ENCODE measurements at regions not wholly inside any gene's neighbourhood (a gene's known extent, or its start where the extent isn't known, plus 50 kb on each side); places are given as distances from the start of the nearest gene placed in this dataset.

- no peak for DNase-seq (ENCODE audit: low read depth in 2 of 2)
Measured at GRCh38 chr13:21757763-21758162, 86.9 kb downstream of the FGF9 start.

- no peak for DNase-seq (ENCODE audit: low read depth in 2 of 2)
Measured at GRCh38 chr13:21758441-21758840, 87.6 kb downstream of the FGF9 start.

- no peak for DNase-seq (ENCODE audit: low read depth in 2 of 2)
Measured at GRCh38 chr13:21759463-21759862, 88.6 kb downstream of the FGF9 start.

GRCh38 chr13:21759911-21760310 lies 89.0 kb downstream of the FGF9 start:
- DNase-seq (ENCODE audit: low read depth in 2 of 2) = no peak

GRCh38 chr13:21761770-21762169 lies 90.9 kb downstream of the FGF9 start:
- DNase-seq (ENCODE audit: low read depth in 2 of 2) = no peak

GRCh38 chr13:21762512-21762911 lies 91.6 kb downstream of the FGF9 start:
- no peak for DNase-seq (ENCODE audit: low read depth in 2 of 2)

- DNase-seq (ENCODE audit: low read depth in 2 of 2) = no peak
Measured at GRCh38 chr13:21767032-21767431, 96.2 kb downstream of the FGF9 start.

- DNase-seq (ENCODE audit: low read depth in 2 of 2) = no peak
Measured at GRCh38 chr13:21771075-21771474, 100.2 kb downstream of the FGF9 start.

GRCh38 chr13:21777166-21777565 lies 106.3 kb downstream of the FGF9 start:
- DNase-seq (ENCODE audit: low read depth in 2 of 2) = no peak

- no peak for DNase-seq (ENCODE audit: low read depth in 2 of 2)
Measured at GRCh38 chr13:21777813-21778212, 106.9 kb downstream of the FGF9 start.

GRCh38 chr13:21782736-21783135 lies 111.9 kb downstream of the FGF9 start:
- no peak for DNase-seq (ENCODE audit: low read depth in 2 of 2)

GRCh38 chr13:21785990-21786389 lies 115.1 kb downstream of the FGF9 start:
- DNase-seq (ENCODE audit: low read depth in 2 of 2) = no peak

- no peak for DNase-seq (ENCODE audit: low read depth in 2 of 2)
Measured at GRCh38 chr13:21796066-21796465, 125.2 kb downstream of the FGF9 start.

GRCh38 chr13:21796775-21797514 lies 126.1 kb downstream of the FGF9 start:
- DNase-seq (ENCODE audit: low read depth in 2 of 2) = no peak

GRCh38 chr13:21797736-21798135 lies 126.9 kb downstream of the FGF9 start:
- DNase-seq (ENCODE audit: low read depth in 2 of 2) = no peak

- DNase-seq (ENCODE audit: low read depth in 2 of 2) = no peak
Measured at GRCh38 chr13:21798181-21798580, 127.3 kb downstream of the FGF9 start.

- no peak for DNase-seq (ENCODE audit: low read depth in 2 of 2)
Measured at GRCh38 chr13:21799671-21800070, 128.8 kb downstream of the FGF9 start.

GRCh38 chr13:21800837-21801616 lies 130.2 kb downstream of the FGF9 start:
- no peak for DNase-seq (ENCODE audit: low read depth in 2 of 2)

GRCh38 chr13:21805733-21806132 lies 134.9 kb downstream of the FGF9 start:
- DNase-seq (ENCODE audit: low read depth in 2 of 2) = no peak

- no peak for DNase-seq (ENCODE audit: low read depth in 2 of 2)
Measured at GRCh38 chr13:21812192-21812626, 141.3 kb downstream of the FGF9 start.

GRCh38 chr13:21813110-21813509 lies 142.2 kb downstream of the FGF9 start:
- DNase-seq (ENCODE audit: low read depth in 2 of 2) = no peak

GRCh38 chr13:21813844-21814243 lies 143.0 kb downstream of the FGF9 start:
- no peak for DNase-seq (ENCODE audit: low read depth in 2 of 2)

GRCh38 chr13:21814604-21815003 lies 143.7 kb downstream of the FGF9 start:
- DNase-seq (ENCODE audit: low read depth in 2 of 2) = no peak

Data from activated CD4-positive, alpha-beta T cell treated with anti-CD3 and anti-CD28 coated beads for 24 hours (primary cell).